IPS-18a (cell line): ENCODE measurements at regions not wholly inside any gene's neighbourhood (a gene's known extent, or its start where the extent isn't known, plus 50 kb on each side); places are given as distances from the start of the nearest gene placed in this dataset.
"Not testable (repeated sequence)": the region's sequence is repeated elsewhere in the genome, so short reads cannot be mapped to it uniquely, and the experiment has no call there.

Experiments used
- H3K27ac ChIP-seq: one replicate; pipeline ENCODE4 v1.5.1; 2013; ENCODE audit warnings: low read length
- H3K27me3 ChIP-seq: one replicate; pipeline ENCODE4 v1.6.1; 2013; ENCODE audit warnings: mild to moderate bottlenecking, low read length; ENCODE audit not compliant: control insufficient read depth, insufficient read depth
- H3K36me3 ChIP-seq: one replicate; pipeline ENCODE4 v1.6.1; 2013; ENCODE audit warnings: low read depth, low read length; ENCODE audit not compliant: control insufficient read depth
- H3K4me1 ChIP-seq: one replicate; pipeline ENCODE4 v1.6.1; 2013; ENCODE audit warnings: low read depth, low read length; ENCODE audit not compliant: control insufficient read depth
- H3K4me3 ChIP-seq: one replicate; pipeline ENCODE4 v1.5.1; 2013; ENCODE audit warnings: low read length
- H3K9ac ChIP-seq: one replicate; pipeline ENCODE4 v1.6.1; 2013; ENCODE audit warnings: mild to moderate bottlenecking, low read length, moderate library complexity
- H3K9me3 ChIP-seq: one replicate; pipeline ENCODE4 v1.6.1; 2013; ENCODE audit warnings: low read depth, low read length; ENCODE audit not compliant: control insufficient read depth

- no peaks in the 10 kb centered on the region for H3K27me3 ChIP-seq
- no peak overlapping the region for H3K27ac ChIP-seq
- no peak overlapping the region for H3K4me3 ChIP-seq
- no peak overlapping the region for H3K9ac ChIP-seq
- H3K4me1 ChIP-seq, result peaks cover 5% of the 10 kb centered on the region
- H3K36me3 ChIP-seq, result no peaks in the 10 kb centered on the region
- H3K9me3 ChIP-seq, result no peaks in the 10 kb centered on the region
Observed at GRCh38 chr3:177714945-177715344, 517.7 kb upstream of the TBL1XR1 start.

- Histone ChIP-seq H3K27ac (no peak overlapping the region), H3K36me3 (no peaks in the 10 kb centered on the region), H3K4me3 (no peak overlapping the region), H3K27me3 (no peaks in the 10 kb centered on the region), H3K9ac (no peak overlapping the region), H3K9me3 (no peaks in the 10 kb centered on the region), H3K4me1 (peaks cover 5% of the 10 kb centered on the region)
Observed at GRCh38 chr3:177715980-177716379, 518.7 kb upstream of the TBL1XR1 start.

- H3K9me3 ChIP-seq, result not testable (repeated sequence)
Observed at GRCh38 chr3:177720927-177721326, 523.6 kb upstream of the TBL1XR1 start.

GRCh38 chr3:177721864-177722785 is 524.8 kb upstream of the TBL1XR1 start:
- no peak overlapping the region for H3K9ac ChIP-seq
- no peak overlapping the region for H3K4me3 ChIP-seq
- H3K36me3 ChIP-seq, result no peaks in the 10 kb centered on the region
- H3K9me3 ChIP-seq, result no peaks in the 10 kb centered on the region
- H3K27ac ChIP-seq, result no peak overlapping the region
- no peaks in the 10 kb centered on the region for H3K4me1 ChIP-seq
- no peaks in the 10 kb centered on the region for H3K27me3 ChIP-seq

More at GRCh38 chr3:177720927-177721326, 523.6 kb upstream of the TBL1XR1 start:
- H3K4me1 ChIP-seq, H3K27ac ChIP-seq, H3K27me3 ChIP-seq, H3K9ac ChIP-seq, H3K36me3 ChIP-seq, H3K4me3 ChIP-seq: not testable (repeated sequence)

GRCh38 chr3:177724020-177724638 is 526.8 kb upstream of the TBL1XR1 start:
- Histone ChIP-seq H3K27me3 (no peaks in the 10 kb centered on the region), H3K4me3 (no peak overlapping the region), H3K36me3 (no peaks in the 10 kb centered on the region), H3K4me1 (no peaks in the 10 kb centered on the region), H3K9me3 (no peaks in the 10 kb centered on the region), H3K9ac (no peak overlapping the region), H3K27ac (no peak overlapping the region)

- Histone ChIP-seq H3K9ac (no peak overlapping the region), H3K36me3 (no peaks in the 10 kb centered on the region), H3K27me3 (no peaks in the 10 kb centered on the region), H3K4me3 (no peak overlapping the region), H3K4me1 (peaks cover 7% of the 10 kb centered on the region), H3K27ac (no peak overlapping the region), H3K9me3 (no peaks in the 10 kb centered on the region)
Observed at GRCh38 chr3:177725165-177725564, 527.9 kb upstream of the TBL1XR1 start.

GRCh38 chr3:177726807-177727206 is 529.5 kb upstream of the TBL1XR1 start:
- Histone ChIP-seq H3K36me3 (no peaks in the 10 kb centered on the region), H3K27me3 (no peaks in the 10 kb centered on the region), H3K4me3 (no peak overlapping the region), H3K27ac (no peak overlapping the region), H3K4me1 (peaks cover 17% of the 10 kb centered on the region), H3K9me3 (no peaks in the 10 kb centered on the region), H3K9ac (no peak overlapping the region)

- H3K9me3 ChIP-seq, result no peaks in the 10 kb centered on the region
Observed at GRCh38 chr3:177729956-177730681, 532.8 kb upstream of the TBL1XR1 start.

GRCh38 chr3:177730814-177731213 is 533.5 kb upstream of the TBL1XR1 start:
- Histone ChIP-seq H3K27ac (no peak overlapping the region), H3K36me3 (no peaks in the 10 kb centered on the region), H3K4me3 (no peak overlapping the region), H3K9ac (no peak overlapping the region), H3K27me3 (no peaks in the 10 kb centered on the region), H3K4me1 (peaks cover 17% of the 10 kb centered on the region), H3K9me3 (no peaks in the 10 kb centered on the region)

More at GRCh38 chr3:177729956-177730681, 532.8 kb upstream of the TBL1XR1 start:
- H3K4me1 ChIP-seq, result peaks cover 17% of the 10 kb centered on the region
- no peak overlapping the region for H3K27ac ChIP-seq
- H3K4me3 ChIP-seq, result no peak overlapping the region
- H3K27me3 ChIP-seq, result no peaks in the 10 kb centered on the region
- no peaks in the 10 kb centered on the region for H3K36me3 ChIP-seq
- no peak overlapping the region for H3K9ac ChIP-seq

GRCh38 chr3:177731644-177732268 is 534.5 kb upstream of the TBL1XR1 start:
- H3K9ac ChIP-seq, result no peak overlapping the region
- no peaks in the 10 kb centered on the region for H3K36me3 ChIP-seq
- H3K9me3 ChIP-seq, result no peaks in the 10 kb centered on the region

GRCh38 chr3:177733233-177733632 is 536.0 kb upstream of the TBL1XR1 start:
- H3K27ac ChIP-seq, result no peak overlapping the region
- H3K27me3 ChIP-seq, result no peaks in the 10 kb centered on the region
- no peaks in the 10 kb centered on the region for H3K36me3 ChIP-seq
- H3K4me1 ChIP-seq, result peaks cover 17% of the 10 kb centered on the region
- H3K4me3 ChIP-seq, result no peak overlapping the region
- H3K9me3 ChIP-seq, result no peaks in the 10 kb centered on the region
- no peak overlapping the region for H3K9ac ChIP-seq

More at GRCh38 chr3:177731644-177732268, 534.5 kb upstream of the TBL1XR1 start:
- Histone ChIP-seq H3K27ac (no peak overlapping the region), H3K4me1 (peaks cover 17% of the 10 kb centered on the region), H3K4me3 (no peak overlapping the region), H3K27me3 (no peaks in the 10 kb centered on the region)
